Spleen (tissue), 7 donors: ENCODE measurements at regions not wholly inside any gene's neighbourhood (a gene's known extent, or its start where the extent isn't known, plus 50 kb on each side); places are given as distances from the start of the nearest gene placed in this dataset.

Source experiments
- CTCF ChIP-seq, 11 experiments: fragments of 200-600 bp in 7 of 11; fragments of 450-650 bp in 4 of 11; sonication (generic) in 4 of 11; IDR thresholded peaks in 8 of 11; conservative IDR thresholded peaks in 3 of 11; 1 replicate in 7 of 11; 2 replicates in 4 of 11; pipeline versions ENCODE4 v1.4.0 to v1.8.0; 2016 to 2021; ENCODE audit warnings: antibody characterized with exemption in 11 of 11, inconsistent platforms in 4 of 11, mild to moderate bottlenecking in 1 of 11
- POLR2A ChIP-seq, 3 donors: fragments of 450-650 bp; IDR thresholded peaks; one replicate each; pipeline ENCODE4 v1.5.1; 2017; ENCODE audit warnings: antibody characterized with exemption in 3 of 3, mild to moderate bottlenecking in 1 of 3
- POLR2AphosphoS5 ChIP-seq, 3 donors: sonication (generic); formaldehyde crosslinking; IDR thresholded peaks; one replicate each; pipeline ENCODE4 v1.5.1; 2017; ENCODE audit warnings: antibody characterized with exemption in 3 of 3
- donor health status: DM: no; HTN: no; CAD: no; lungs with moderate emphysema.
- donor health status: DM: no; HTN: no; CAD: no.
- donor health status: DM: no; HTN: no; CAD: no.

GRCh38 chr10:29407280-29407858 is 118.5 kb downstream of the LYZL1 start:
- no peak for TF ChIP-seq CTCF (IDR thresholded peaks at IDR 0.05 in 8 of 11, conservative IDR thresholded peaks at IDR 0.05 in 3 of 11)
- TF ChIP-seq POLR2AphosphoS5 (IDR thresholded peaks at IDR 0.05): no peak
- no peak for TF ChIP-seq POLR2A (IDR thresholded peaks at IDR 0.05)
